ENCODE measurements at regions not wholly inside any gene's neighbourhood (a gene's known extent, or its start where the extent isn't known, plus 50 kb on each side); places are given as distances from the start of the nearest gene placed in this dataset.

- Histone ChIP-seq H3K36me3 (ENCODE audit: control insufficient read depth, insufficient read depth, low read length) (no peaks in the 10 kb centered on the region), H3K9me3 (ENCODE audit: control insufficient read depth in 2 of 2, low read length in 2 of 2) (no peaks in the 10 kb centered on the region), H3K4me3 (ENCODE audit: low read depth, low read length) (no peak overlapping the region), H3K4me1 (ENCODE audit: control insufficient read depth, insufficient read depth, low read length, poor library complexity, severe bottlenecking) (no peaks in the 10 kb centered on the region), H3K27ac (ENCODE audit: insufficient read depth, low read length, poor library complexity, severe bottlenecking) (no peak overlapping the region), H3K27me3 (ENCODE audit: control insufficient read depth, insufficient read depth, low read length) (no peaks in the 10 kb centered on the region)
- Mint-ChIP-seq H3K27ac (no peak overlapping the region), H3K9me3 (peaks cover 0 to 4% (median 0%) of the 10 kb centered on the region in 7 donors), H3K4me3 (no peak overlapping the region), H3K36me3 (no peaks in the 10 kb centered on the region), H3K27me3 (no peaks in the 10 kb centered on the region), H3K4me1 (no peaks in the 10 kb centered on the region)
- no peak for ATAC-seq (ENCODE audit: low read depth in 2 of 2)
- no peak for DNase-seq
These were observed 451.7 kb upstream of the HS6ST1 start for GRCh38 chr2:128770143-128771085.

DNA sequence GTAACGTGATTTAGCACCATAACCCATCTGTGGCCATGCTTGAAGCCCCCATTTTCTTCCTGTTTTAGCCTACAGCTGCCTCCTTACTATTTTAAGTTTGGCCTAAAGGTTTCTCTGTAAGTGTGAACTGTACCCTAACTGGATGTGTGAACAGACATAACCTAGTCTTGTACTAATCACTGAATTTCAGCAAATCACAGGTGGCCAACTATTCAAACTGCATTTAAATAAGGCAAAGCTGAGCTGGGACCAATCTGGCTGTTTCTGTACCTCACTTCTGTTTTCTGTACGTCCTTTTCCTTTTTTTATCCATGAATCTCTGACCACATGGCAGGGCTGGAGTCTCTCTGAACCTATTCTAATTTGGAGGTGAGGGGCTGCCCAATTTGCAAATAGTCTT, 452.7 kb upstream of the HS6ST1 start:
- no peaks in the 10 kb centered on the region for H3K36me3 ChIP-seq (ENCODE audit: control insufficient read depth, insufficient read depth, low read length)
- H3K36me3 Mint-ChIP-seq: no peaks in the 10 kb centered on the region

GRCh38 chr2:128772671-128773070, 454.0 kb upstream of the HS6ST1 start:
- no peak for ATAC-seq (ENCODE audit: low read depth in 2 of 2)
- Mint-ChIP-seq H3K36me3 (no peaks in the 10 kb centered on the region), H3K9me3 (peaks cover 0 to 2% (median 0%) of the 10 kb centered on the region in 7 donors), H3K4me1 (no peaks in the 10 kb centered on the region), H3K27me3 (no peaks in the 10 kb centered on the region), H3K4me3 (no peak overlapping the region), H3K27ac (no peak overlapping the region)
- H3K4me3 ChIP-seq (ENCODE audit: low read depth, low read length): no peak overlapping the region
- no peaks in the 10 kb centered on the region for H3K36me3 ChIP-seq (ENCODE audit: control insufficient read depth, insufficient read depth, low read length)
- DNase-seq: no peak
- no peaks in the 10 kb centered on the region for H3K9me3 ChIP-seq (ENCODE audit: control insufficient read depth in 2 of 2, low read length in 2 of 2)
- H3K27ac ChIP-seq (ENCODE audit: insufficient read depth, low read length, poor library complexity, severe bottlenecking): no peak overlapping the region
- no peaks in the 10 kb centered on the region for H3K4me1 ChIP-seq (ENCODE audit: control insufficient read depth, insufficient read depth, low read length, poor library complexity, severe bottlenecking)
- H3K27me3 ChIP-seq (ENCODE audit: control insufficient read depth, insufficient read depth, low read length): no peaks in the 10 kb centered on the region

More for the DNA sequence above, 452.7 kb upstream of the HS6ST1 start:
- H3K27me3 ChIP-seq (ENCODE audit: control insufficient read depth, insufficient read depth, low read length): no peaks in the 10 kb centered on the region
- no peaks in the 10 kb centered on the region for H3K27me3 Mint-ChIP-seq
- ATAC-seq (ENCODE audit: low read depth in 2 of 2) (no peak), DNase-seq (no peak)
- no peaks in the 10 kb centered on the region for H3K4me1 ChIP-seq (ENCODE audit: control insufficient read depth, insufficient read depth, low read length, poor library complexity, severe bottlenecking)
- no peak overlapping the region for H3K27ac Mint-ChIP-seq
- H3K9me3 ChIP-seq (ENCODE audit: control insufficient read depth in 2 of 2, low read length in 2 of 2): no peaks in the 10 kb centered on the region
- H3K4me3 ChIP-seq (ENCODE audit: low read depth, low read length): no peak overlapping the region
- H3K27ac ChIP-seq (ENCODE audit: insufficient read depth, low read length, poor library complexity, severe bottlenecking): no peak overlapping the region
- H3K4me1 Mint-ChIP-seq: no peaks in the 10 kb centered on the region
- no peak overlapping the region for H3K4me3 Mint-ChIP-seq
- H3K9me3 Mint-ChIP-seq: peaks cover 0 to 2% (median 0%) of the 10 kb centered on the region in 7 donors

DNA sequence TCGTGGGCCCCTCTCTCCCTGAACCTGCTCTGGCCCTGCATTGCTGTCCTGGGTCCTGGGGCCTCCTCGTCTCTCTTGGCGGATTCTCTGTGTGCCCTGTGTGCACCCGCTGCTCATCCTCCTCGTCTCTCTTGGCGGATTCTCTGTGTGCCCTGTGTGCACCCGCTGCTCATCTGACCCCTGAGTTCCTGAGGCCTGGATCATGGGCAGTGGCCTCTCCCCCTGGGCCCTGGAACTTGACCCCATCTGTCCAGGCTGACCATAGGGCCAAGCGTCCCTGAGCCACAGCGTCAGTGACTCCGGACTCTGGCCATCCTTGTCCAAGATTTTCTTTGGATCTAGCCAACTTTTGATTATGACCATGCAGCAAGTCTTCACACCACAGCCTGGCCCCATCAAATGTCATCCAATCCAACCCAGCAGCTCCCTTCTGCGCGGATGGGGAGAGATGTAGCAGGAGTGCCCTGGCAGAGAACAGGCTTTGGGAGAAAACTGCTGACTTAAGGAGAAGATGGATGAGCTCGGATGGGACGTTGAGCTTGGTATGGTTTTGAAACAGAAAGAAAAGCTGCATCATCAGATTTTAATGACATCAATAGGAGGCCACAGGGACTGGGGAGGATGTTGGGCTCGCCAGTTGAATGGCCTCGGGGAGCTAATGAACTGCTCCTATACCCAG, 455.1 kb upstream of the HS6ST1 start:
- Histone ChIP-seq H3K27ac (ENCODE audit: insufficient read depth, low read length, poor library complexity, severe bottlenecking) (no peak overlapping the region), H3K4me3 (ENCODE audit: low read depth, low read length) (no peak overlapping the region), H3K27me3 (ENCODE audit: control insufficient read depth, insufficient read depth, low read length) (no peaks in the 10 kb centered on the region), H3K36me3 (ENCODE audit: control insufficient read depth, insufficient read depth, low read length) (no peaks in the 10 kb centered on the region), H3K4me1 (ENCODE audit: control insufficient read depth, insufficient read depth, low read length, poor library complexity, severe bottlenecking) (no peaks in the 10 kb centered on the region), H3K9me3 (ENCODE audit: control insufficient read depth in 2 of 2, low read length in 2 of 2) (no peaks in the 10 kb centered on the region)
- no peak overlapping the region for H3K27ac Mint-ChIP-seq
- H3K4me3 Mint-ChIP-seq: no peak overlapping the region
- H3K9me3 Mint-ChIP-seq: peaks cover 0 to 2% (median 0%) of the 10 kb centered on the region in 7 donors
- no peaks in the 10 kb centered on the region for H3K27me3 Mint-ChIP-seq
- no peak for ATAC-seq (ENCODE audit: low read depth in 2 of 2)
- DNase-seq: no peak
- no peaks in the 10 kb centered on the region for H3K4me1 Mint-ChIP-seq
- no peaks in the 10 kb centered on the region for H3K36me3 Mint-ChIP-seq

- H3K4me1 Mint-ChIP-seq: no peaks in the 10 kb centered on the region
- Histone ChIP-seq H3K4me3 (ENCODE audit: low read depth, low read length) (no peak overlapping the region), H3K27me3 (ENCODE audit: control insufficient read depth, insufficient read depth, low read length) (no peaks in the 10 kb centered on the region), H3K27ac (ENCODE audit: insufficient read depth, low read length, poor library complexity, severe bottlenecking) (no peak overlapping the region), H3K4me1 (ENCODE audit: control insufficient read depth, insufficient read depth, low read length, poor library complexity, severe bottlenecking) (no peaks in the 10 kb centered on the region), H3K36me3 (ENCODE audit: control insufficient read depth, insufficient read depth, low read length) (no peaks in the 10 kb centered on the region), H3K9me3 (ENCODE audit: control insufficient read depth in 2 of 2, low read length in 2 of 2) (no peaks in the 10 kb centered on the region)
- no peak overlapping the region for H3K27ac Mint-ChIP-seq
- DNase-seq (no peak), ATAC-seq (ENCODE audit: low read depth in 2 of 2) (no peak)
- no peaks in the 10 kb centered on the region for H3K36me3 Mint-ChIP-seq
- no peaks in the 10 kb centered on the region for H3K27me3 Mint-ChIP-seq
- H3K4me3 Mint-ChIP-seq: no peak overlapping the region
- peaks cover 0 to 2% (median 0%) of the 10 kb centered on the region in 7 donors for H3K9me3 Mint-ChIP-seq
These were observed 455.9 kb upstream of the HS6ST1 start for GRCh38 chr2:128774320-128775216.

GRCh38 chr2:128775217-128775913, 456.7 kb upstream of the HS6ST1 start:
- H3K27me3 ChIP-seq (ENCODE audit: control insufficient read depth, insufficient read depth, low read length): no peaks in the 10 kb centered on the region
- no peak overlapping the region for H3K4me3 Mint-ChIP-seq
- H3K36me3 ChIP-seq (ENCODE audit: control insufficient read depth, insufficient read depth, low read length): no peaks in the 10 kb centered on the region
- DNase-seq: no peak
- no peaks in the 10 kb centered on the region for H3K9me3 ChIP-seq (ENCODE audit: control insufficient read depth in 2 of 2, low read length in 2 of 2)
- H3K27ac ChIP-seq (ENCODE audit: insufficient read depth, low read length, poor library complexity, severe bottlenecking): no peak overlapping the region
- H3K36me3 Mint-ChIP-seq: no peaks in the 10 kb centered on the region
- no peaks in the 10 kb centered on the region for H3K27me3 Mint-ChIP-seq
- no peaks in the 10 kb centered on the region for H3K4me1 Mint-ChIP-seq
- H3K9me3 Mint-ChIP-seq: peaks cover 0 to 2% (median 0%) of the 10 kb centered on the region in 7 donors
- no peak for ATAC-seq (ENCODE audit: low read depth in 2 of 2)
- no peak overlapping the region for H3K27ac Mint-ChIP-seq
- no peak overlapping the region for H3K4me3 ChIP-seq (ENCODE audit: low read depth, low read length)
- H3K4me1 ChIP-seq (ENCODE audit: control insufficient read depth, insufficient read depth, low read length, poor library complexity, severe bottlenecking): no peaks in the 10 kb centered on the region

GRCh38 chr2:128775914-128776285, 457.2 kb upstream of the HS6ST1 start:
- ATAC-seq (ENCODE audit: low read depth in 2 of 2): no peak

More at GRCh38 chr2:128775914-128776285, 457.2 kb upstream of the HS6ST1 start:
- no peak overlapping the region for H3K27ac Mint-ChIP-seq
- H3K4me1 ChIP-seq (ENCODE audit: control insufficient read depth, insufficient read depth, low read length, poor library complexity, severe bottlenecking): no peaks in the 10 kb centered on the region
- H3K9me3 ChIP-seq (ENCODE audit: control insufficient read depth in 2 of 2, low read length in 2 of 2): no peaks in the 10 kb centered on the region
- peaks cover 0 to 2% (median 0%) of the 10 kb centered on the region in 7 donors for H3K9me3 Mint-ChIP-seq
- no peaks in the 10 kb centered on the region for H3K4me1 Mint-ChIP-seq
- H3K27me3 Mint-ChIP-seq: no peaks in the 10 kb centered on the region
- H3K27me3 ChIP-seq (ENCODE audit: control insufficient read depth, insufficient read depth, low read length): no peaks in the 10 kb centered on the region
- no peak overlapping the region for H3K4me3 ChIP-seq (ENCODE audit: low read depth, low read length)
- H3K36me3 Mint-ChIP-seq: no peaks in the 10 kb centered on the region
- no peaks in the 10 kb centered on the region for H3K36me3 ChIP-seq (ENCODE audit: control insufficient read depth, insufficient read depth, low read length)
- no peak overlapping the region for H3K27ac ChIP-seq (ENCODE audit: insufficient read depth, low read length, poor library complexity, severe bottlenecking)
- no peak for DNase-seq
- no peak overlapping the region for H3K4me3 Mint-ChIP-seq

All from CD4-positive, CD25-positive, alpha-beta regulatory T cell (primary cell).